HL-60 (cell line): ENCODE measurements at regions not wholly inside any gene's neighbourhood (a gene's known extent, or its start where the extent isn't known, plus 50 kb on each side); places are given as distances from the start of the nearest gene placed in this dataset.

Experiments
- DNase-seq, 2 experiments: peaks; one replicate each; pipeline ENCODE4 v3.0.0-alpha.2; 2010 to 2020; ENCODE audit warnings: low read depth in 1 of 2, low spot score in 1 of 2
- H3K27ac ChIP-seq: fragments of 250-450 bp; sonication (Bioruptor Pico); replicated peaks from 2 replicates; pipeline ENCODE4 v1.5.1; 2020; ENCODE audit warnings: mild to moderate bottlenecking, moderate library complexity
- H3K27me3 ChIP-seq: fragments of 250-450 bp; sonication (Bioruptor Pico); 2 replicates; pipeline ENCODE4 v1.5.1; 2021; ENCODE audit warnings: mild to moderate bottlenecking, moderate library complexity; ENCODE audit not compliant: insufficient read depth, poor library complexity, severe bottlenecking
- H3K4me3 ChIP-seq: replicated peaks from 2 replicates; pipeline ENCODE4 v1.5.1; 2011; ENCODE audit warnings: mild to moderate bottlenecking, control low read depth, low read length; ENCODE audit not compliant: insufficient read depth
- CTCF ChIP-seq: IDR thresholded peaks from one replicate; pipeline ENCODE4 v1.5.1; 2011; ENCODE audit warnings: low read length, control low read depth, inconsistent platforms; ENCODE audit not compliant: insufficient read depth
- GABPA ChIP-seq: IDR thresholded peaks from 2 replicates; pipeline ENCODE4 v1.6.1; 2012; ENCODE audit warnings: low read depth
- POLR2AphosphoS5 ChIP-seq: IDR thresholded peaks from 2 replicates; pipeline ENCODE4 v1.6.1; 2012; ENCODE audit warnings: low read depth
- SPI1 ChIP-seq: IDR thresholded peaks from 2 replicates; pipeline ENCODE4 v1.6.1; 2012; ENCODE audit warnings: low read depth, mild to moderate bottlenecking, borderline replicate concordance
- TF ChIP-seq, protein P1 (sequence below): IDR thresholded peaks from 2 replicates; pipeline ENCODE4 v1.6.1; 2012; ENCODE audit warnings: low read depth; ENCODE audit not compliant: insufficient replicate concordance

DNA sequence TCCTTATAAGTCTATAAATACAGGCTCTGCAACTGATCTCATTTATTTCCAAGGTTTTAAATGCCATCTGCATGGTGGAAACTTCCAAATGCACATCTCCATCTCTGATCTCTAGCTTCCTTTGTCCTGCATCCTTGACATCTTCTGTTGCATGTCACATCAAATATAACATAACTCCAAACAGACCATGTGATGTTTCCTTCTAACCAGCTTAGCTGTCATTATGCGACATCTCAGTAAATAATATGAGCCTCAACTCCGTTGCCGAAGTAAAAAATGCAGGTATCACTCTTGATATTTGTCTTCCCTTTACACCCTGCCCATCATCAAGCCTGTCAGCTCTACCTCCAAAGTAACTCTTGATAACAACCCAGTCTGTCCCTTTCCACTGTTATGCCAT is 506.4 kb upstream of the C9orf72 start:
- TF ChIP-seq SPI1 (no peak), POLR2AphosphoS5 (no peak), GABPA (no peak), CTCF (no peak)
- TF ChIP-seq, protein P1, sequence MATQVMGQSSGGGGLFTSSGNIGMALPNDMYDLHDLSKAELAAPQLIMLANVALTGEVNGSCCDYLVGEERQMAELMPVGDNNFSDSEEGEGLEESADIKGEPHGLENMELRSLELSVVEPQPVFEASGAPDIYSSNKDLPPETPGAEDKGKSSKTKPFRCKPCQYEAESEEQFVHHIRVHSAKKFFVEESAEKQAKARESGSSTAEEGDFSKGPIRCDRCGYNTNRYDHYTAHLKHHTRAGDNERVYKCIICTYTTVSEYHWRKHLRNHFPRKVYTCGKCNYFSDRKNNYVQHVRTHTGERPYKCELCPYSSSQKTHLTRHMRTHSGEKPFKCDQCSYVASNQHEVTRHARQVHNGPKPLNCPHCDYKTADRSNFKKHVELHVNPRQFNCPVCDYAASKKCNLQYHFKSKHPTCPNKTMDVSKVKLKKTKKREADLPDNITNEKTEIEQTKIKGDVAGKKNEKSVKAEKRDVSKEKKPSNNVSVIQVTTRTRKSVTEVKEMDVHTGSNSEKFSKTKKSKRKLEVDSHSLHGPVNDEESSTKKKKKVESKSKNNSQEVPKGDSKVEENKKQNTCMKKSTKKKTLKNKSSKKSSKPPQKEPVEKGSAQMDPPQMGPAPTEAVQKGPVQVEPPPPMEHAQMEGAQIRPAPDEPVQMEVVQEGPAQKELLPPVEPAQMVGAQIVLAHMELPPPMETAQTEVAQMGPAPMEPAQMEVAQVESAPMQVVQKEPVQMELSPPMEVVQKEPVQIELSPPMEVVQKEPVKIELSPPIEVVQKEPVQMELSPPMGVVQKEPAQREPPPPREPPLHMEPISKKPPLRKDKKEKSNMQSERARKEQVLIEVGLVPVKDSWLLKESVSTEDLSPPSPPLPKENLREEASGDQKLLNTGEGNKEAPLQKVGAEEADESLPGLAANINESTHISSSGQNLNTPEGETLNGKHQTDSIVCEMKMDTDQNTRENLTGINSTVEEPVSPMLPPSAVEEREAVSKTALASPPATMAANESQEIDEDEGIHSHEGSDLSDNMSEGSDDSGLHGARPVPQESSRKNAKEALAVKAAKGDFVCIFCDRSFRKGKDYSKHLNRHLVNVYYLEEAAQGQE, result no peak
- Histone ChIP-seq H3K4me3 (no peak overlapping the region), H3K27me3 (no peaks in the 10 kb centered on the region), H3K27ac (no peak overlapping the region)
- DNase-seq, result no peak

GRCh38 chr9:28082671-28083070 is 509.4 kb upstream of the C9orf72 start:
- Histone ChIP-seq H3K4me3 (no peak overlapping the region), H3K27me3 (no peaks in the 10 kb centered on the region), H3K27ac (no peak overlapping the region)
- DNase-seq, result no peak
- TF ChIP-seq SPI1, result no peak
- no peak for TF ChIP-seq CTCF
- TF ChIP-seq GABPA, result no peak
- TF ChIP-seq, protein P1, result no peak
- no peak for TF ChIP-seq POLR2AphosphoS5

DNA sequence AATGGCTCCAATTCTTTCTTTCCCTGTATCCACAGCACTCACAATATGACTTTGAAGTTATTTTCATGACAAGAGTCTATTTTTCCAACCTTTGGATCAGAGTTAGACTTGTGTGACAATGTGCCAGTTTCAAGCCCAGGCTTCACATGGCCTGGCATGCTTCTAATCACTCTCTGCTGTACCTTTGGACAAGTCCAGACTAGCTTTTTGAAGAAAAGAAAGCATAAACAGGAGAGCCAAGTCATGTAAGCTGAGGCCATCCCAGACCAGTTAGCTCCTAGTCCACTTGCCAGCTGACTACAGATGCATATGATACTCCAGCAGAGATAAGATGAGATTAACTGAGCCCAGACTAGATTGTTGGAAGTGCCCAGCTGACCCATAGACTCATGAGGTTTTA is 513.6 kb upstream of the C9orf72 start:
- DNase-seq, result no peak
- no peak for TF ChIP-seq CTCF
- TF ChIP-seq POLR2AphosphoS5, result no peak
- TF ChIP-seq, protein P1, result no peak
- TF ChIP-seq GABPA, result no peak
- no peak for TF ChIP-seq SPI1
- Histone ChIP-seq H3K27ac (no peak overlapping the region), H3K27me3 (no peaks in the 10 kb centered on the region), H3K4me3 (no peak overlapping the region)
